DND-41 (cell line): ENCODE measurements at regions not wholly inside any gene's neighbourhood (a gene's known extent, or its start where the extent isn't known, plus 50 kb on each side); places are given as distances from the start of the nearest gene placed in this dataset.

Experiments used
- ATAC-seq: fragments of 200-7000 bp; cut with Tn5 transposase; 3 replicates; pipeline ENCODE4 v1.9.1; 2021; ENCODE audit warnings: low read depth; ENCODE audit not compliant: insufficient read depth
- DNase-seq: peaks from one replicate; pipeline ENCODE4 v3.0.0-alpha.2; 2020
- H2AFZ ChIP-seq: 2 replicates; pipeline ENCODE4 v1.6.0; 2012; ENCODE audit warnings: low read depth, low read length
- H3K27ac ChIP-seq: 2 replicates; pipeline ENCODE4 v1.5.1; 2012; ENCODE audit warnings: low read length, inconsistent platforms
- H3K27me3 ChIP-seq: fragments of 200-600 bp; sonication (generic); 2 replicates; pipeline ENCODE4 v1.6.0; 2012; ENCODE audit warnings: low read length, mild to moderate bottlenecking, inconsistent platforms; ENCODE audit not compliant: insufficient read depth, poor library complexity
- H3K36me3 ChIP-seq: 2 replicates; pipeline ENCODE4 v1.5.1; 2012; ENCODE audit warnings: low read length, inconsistent platforms; ENCODE audit not compliant: insufficient read depth
- H3K4me1 ChIP-seq: 2 replicates; pipeline ENCODE4 v1.5.1; 2012; ENCODE audit warnings: mild to moderate bottlenecking, low read length; ENCODE audit not compliant: insufficient read depth
- H3K4me2 ChIP-seq: 2 replicates; pipeline ENCODE4 v1.6.0; 2012; ENCODE audit warnings: mild to moderate bottlenecking, moderate library complexity, low read length, inconsistent platforms; ENCODE audit not compliant: insufficient read depth
- H3K4me3 ChIP-seq, 2 experiments: fragments of 200-600 bp in 1 of 2; shearing (Covaris generic) in 1 of 2; 2 replicates each; pipeline ENCODE4 v1.5.1; 2012 to 2016; ENCODE audit warnings: inconsistent platforms in 2 of 2, low read length in 2 of 2, mild to moderate bottlenecking in 2 of 2, low read depth in 1 of 2, moderate library complexity in 1 of 2
- H3K79me2 ChIP-seq: 2 replicates; pipeline ENCODE4 v1.6.0; 2012; ENCODE audit warnings: low read length, inconsistent platforms; ENCODE audit not compliant: insufficient read depth
- H3K9ac ChIP-seq: 2 replicates; pipeline ENCODE4 v1.6.0; 2012; ENCODE audit warnings: low read depth, mild to moderate bottlenecking, inconsistent platforms, low read length, moderate library complexity
- H3K9me3 ChIP-seq: 2 replicates; pipeline ENCODE4 v1.5.1; 2012; ENCODE audit warnings: low read length, moderate library complexity, mild to moderate bottlenecking, inconsistent platforms; ENCODE audit not compliant: insufficient read depth, severe bottlenecking
- H4K20me1 ChIP-seq: 2 replicates; pipeline ENCODE4 v1.6.0; 2012; ENCODE audit warnings: low read length; ENCODE audit not compliant: insufficient read depth
- EZH2 ChIP-seq: IDR thresholded peaks from 3 replicates; pipeline ENCODE4 v1.6.1; 2012; ENCODE audit warnings: borderline replicate concordance, low read depth, mild to moderate bottlenecking, moderate library complexity, low read length, inconsistent platforms; ENCODE audit not compliant: severe bottlenecking
- TF ChIP-seq, protein P1 (sequence below): IDR thresholded peaks from 2 replicates; pipeline ENCODE4 v1.5.1; 2012; ENCODE audit warnings: borderline replicate concordance, low read length, moderate library complexity, mild to moderate bottlenecking; ENCODE audit not compliant: poor library complexity, severe bottlenecking; ENCODE audit errors: extremely low read depth

GRCh38 chr13:44021422-44021821 is 141.7 kb downstream of the LACC1 start:
- no peak overlapping the region for H3K4me3 ChIP-seq
- H3K4me1 ChIP-seq: no peaks in the 10 kb centered on the region
- no peak overlapping the region for H3K9ac ChIP-seq
- no peak; the same call in 2 of the 3 replicates for ATAC-seq
- no peak overlapping the region for H3K27ac ChIP-seq
- no peaks in the 10 kb centered on the region for H4K20me1 ChIP-seq
- H3K4me2 ChIP-seq: no peak overlapping the region
- no peaks in the 10 kb centered on the region for H3K9me3 ChIP-seq
- H2AFZ ChIP-seq: no peak overlapping the region
- DNase-seq: no peak
- H3K36me3 ChIP-seq: no peaks in the 10 kb centered on the region
- no peaks in the 10 kb centered on the region for H3K27me3 ChIP-seq
- no peaks in the 10 kb centered on the region for H3K79me2 ChIP-seq
- TF ChIP-seq, protein P1, sequence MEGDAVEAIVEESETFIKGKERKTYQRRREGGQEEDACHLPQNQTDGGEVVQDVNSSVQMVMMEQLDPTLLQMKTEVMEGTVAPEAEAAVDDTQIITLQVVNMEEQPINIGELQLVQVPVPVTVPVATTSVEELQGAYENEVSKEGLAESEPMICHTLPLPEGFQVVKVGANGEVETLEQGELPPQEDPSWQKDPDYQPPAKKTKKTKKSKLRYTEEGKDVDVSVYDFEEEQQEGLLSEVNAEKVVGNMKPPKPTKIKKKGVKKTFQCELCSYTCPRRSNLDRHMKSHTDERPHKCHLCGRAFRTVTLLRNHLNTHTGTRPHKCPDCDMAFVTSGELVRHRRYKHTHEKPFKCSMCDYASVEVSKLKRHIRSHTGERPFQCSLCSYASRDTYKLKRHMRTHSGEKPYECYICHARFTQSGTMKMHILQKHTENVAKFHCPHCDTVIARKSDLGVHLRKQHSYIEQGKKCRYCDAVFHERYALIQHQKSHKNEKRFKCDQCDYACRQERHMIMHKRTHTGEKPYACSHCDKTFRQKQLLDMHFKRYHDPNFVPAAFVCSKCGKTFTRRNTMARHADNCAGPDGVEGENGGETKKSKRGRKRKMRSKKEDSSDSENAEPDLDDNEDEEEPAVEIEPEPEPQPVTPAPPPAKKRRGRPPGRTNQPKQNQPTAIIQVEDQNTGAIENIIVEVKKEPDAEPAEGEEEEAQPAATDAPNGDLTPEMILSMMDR: no peak
- no peak for TF ChIP-seq EZH2

DNA sequence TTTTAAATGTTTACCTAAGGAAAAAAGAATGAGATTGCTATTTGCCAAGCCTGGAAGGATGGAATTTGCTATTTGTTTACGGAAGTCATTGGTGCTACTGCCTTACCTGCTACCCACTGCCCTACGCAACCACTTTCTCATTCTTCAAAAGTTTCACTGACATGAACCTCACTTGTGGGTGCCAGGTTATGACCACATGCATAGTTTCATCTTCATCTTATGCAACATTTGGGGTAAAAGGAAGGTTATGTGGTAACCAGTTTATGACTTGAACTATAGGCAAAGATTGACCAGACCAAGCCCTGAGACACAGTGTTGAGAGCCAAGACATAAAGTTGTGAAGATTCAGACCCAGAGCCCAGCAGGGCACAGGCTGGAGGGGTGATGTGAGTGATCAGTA is 142.5 kb downstream of the LACC1 start:
- DNase-seq: no peak
- H3K4me2 ChIP-seq: no peak overlapping the region
- no peak overlapping the region for H3K4me3 ChIP-seq
- no peaks in the 10 kb centered on the region for H3K9me3 ChIP-seq
- no peaks in the 10 kb centered on the region for H4K20me1 ChIP-seq
- H3K36me3 ChIP-seq: no peaks in the 10 kb centered on the region
- H3K27ac ChIP-seq: no peak overlapping the region
- ATAC-seq: no peak
- no peak overlapping the region for H2AFZ ChIP-seq
- no peaks in the 10 kb centered on the region for H3K4me1 ChIP-seq
- TF ChIP-seq EZH2: no peak
- TF ChIP-seq, protein P1: no peak
- no peaks in the 10 kb centered on the region for H3K27me3 ChIP-seq
- H3K79me2 ChIP-seq: no peaks in the 10 kb centered on the region
- no peak overlapping the region for H3K9ac ChIP-seq

DNA sequence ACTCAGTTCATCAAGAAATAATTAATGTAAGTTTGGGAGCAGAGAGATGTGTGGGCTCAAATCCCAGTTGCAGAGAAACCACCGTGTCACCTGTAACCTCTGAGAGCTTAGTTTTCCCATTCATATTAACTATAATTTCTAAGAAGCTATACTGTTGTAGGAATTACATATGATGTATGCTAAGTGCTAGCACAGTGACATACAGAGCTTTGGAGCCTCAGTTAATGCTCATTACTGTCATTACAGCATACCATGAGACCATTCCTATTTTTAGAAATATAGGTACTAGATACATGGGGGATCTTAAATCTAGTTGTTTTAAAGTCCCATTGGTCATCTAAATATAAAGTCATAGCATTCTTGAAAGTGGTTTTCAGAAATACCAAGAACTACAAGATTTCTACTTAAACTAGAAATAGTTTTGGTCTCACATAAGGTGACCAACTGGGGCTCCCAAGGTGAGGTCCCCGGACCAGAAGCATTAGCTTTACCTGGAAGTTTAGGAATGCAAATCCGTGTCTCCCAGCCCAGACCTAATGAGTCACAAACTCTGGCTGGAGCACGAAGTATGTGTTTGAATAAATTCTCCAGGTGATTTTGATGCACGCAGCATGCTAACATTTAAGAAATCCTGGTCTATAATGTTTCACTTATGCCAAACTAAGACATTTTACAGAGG is 144.6 kb downstream of the LACC1 start:
- Histone ChIP-seq H3K27me3 (peaks cover 9% of the 10 kb centered on the region), H4K20me1 (no peaks in the 10 kb centered on the region), H3K4me2 (no peak overlapping the region), H3K9ac (no peak overlapping the region), H3K4me3 (no peak overlapping the region), H3K36me3 (no peaks in the 10 kb centered on the region), H3K79me2 (no peaks in the 10 kb centered on the region), H3K9me3 (no peaks in the 10 kb centered on the region), H3K27ac (no peak overlapping the region), H3K4me1 (no peaks in the 10 kb centered on the region), H2AFZ (no peak overlapping the region)
- no peak for TF ChIP-seq EZH2
- TF ChIP-seq, protein P1: no peak
- no peak for DNase-seq
- ATAC-seq: no peak
